RCC 7860 (cell line): ENCODE measurements at regions not wholly inside any gene's neighbourhood (a gene's known extent, or its start where the extent isn't known, plus 50 kb on each side); places are given as distances from the start of the nearest gene placed in this dataset.
"Not testable (repeated sequence)": the region's sequence is repeated elsewhere in the genome, so short reads cannot be mapped to it uniquely, and the experiment has no call there.

Experiments used
- DNase-seq: peaks from one replicate; pipeline ENCODE4 v3.0.0-alpha.2; 2015; ENCODE audit warnings: low spot score
- FAIRE-seq: peaks from 2 replicates; lab custom pipeline; 2012; peaks lifted over from hg19 to GRCh38; lab: Jason Lieb, UNC

- DNase-seq, FAIRE-seq: not testable (repeated sequence)
These were observed 1760.6 kb upstream of the CDH9 start for GRCh38 chr5:28799035-28799434.

GRCh38 chr5:28788954-28789353 lies 1750.6 kb upstream of the CDH9 start:
- no peak for FAIRE-seq
- DNase-seq = no peak

GRCh38 chr5:28780083-28780692 lies 1741.8 kb upstream of the CDH9 start:
- no peak for DNase-seq
- no peak for FAIRE-seq

GRCh38 chr5:28779161-28779754 lies 1740.9 kb upstream of the CDH9 start:
- peak; percentile 11 for FAIRE-seq
- no peak for DNase-seq

GRCh38 chr5:28770307-28770706 lies 1731.9 kb upstream of the CDH9 start:
- DNase-seq = no peak
- no peak for FAIRE-seq

- FAIRE-seq = peak; percentile 93
- DNase-seq = peak; percentile 56
These were observed 1728.3 kb upstream of the CDH9 start for GRCh38 chr5:28766565-28767158.

- DNase-seq = no peak
- FAIRE-seq = no peak
These were observed 1713.0 kb upstream of the CDH9 start for GRCh38 chr5:28751396-28751795.

- FAIRE-seq (no peak), DNase-seq (no peak)
These were observed 1711.9 kb upstream of the CDH9 start for GRCh38 chr5:28750251-28750650.

GRCh38 chr5:28748446-28748845 lies 1710.1 kb upstream of the CDH9 start:
- DNase-seq (no peak), FAIRE-seq (no peak)

GRCh38 chr5:28743716-28744110 lies 1705.3 kb upstream of the CDH9 start:
- peak; percentile 17 for FAIRE-seq
- no peak for DNase-seq

- no peak for DNase-seq
- FAIRE-seq = no peak
These were observed 1704.8 kb upstream of the CDH9 start for GRCh38 chr5:28743025-28743715.

GRCh38 chr5:28737682-28738081 lies 1699.3 kb upstream of the CDH9 start:
- FAIRE-seq = no peak

GRCh38 chr5:28737222-28737621 lies 1698.8 kb upstream of the CDH9 start:
- DNase-seq = no peak
- FAIRE-seq = no peak

More at GRCh38 chr5:28737682-28738081, 1699.3 kb upstream of the CDH9 start:
- DNase-seq = no peak

GRCh38 chr5:28734396-28734795 lies 1696.0 kb upstream of the CDH9 start:
- DNase-seq = peak; percentile 55
- FAIRE-seq = no peak

GRCh38 chr5:28729067-28729466 lies 1690.7 kb upstream of the CDH9 start:
- FAIRE-seq (peak; percentile 23), DNase-seq (no peak)

GRCh38 chr5:28726815-28727214 lies 1688.4 kb upstream of the CDH9 start:
- FAIRE-seq (no peak), DNase-seq (no peak)

- no peak for DNase-seq
- no peak for FAIRE-seq
These were observed 1686.6 kb upstream of the CDH9 start for GRCh38 chr5:28725001-28725400.

- DNase-seq (no peak), FAIRE-seq (peak; percentile 35)
These were observed 1676.7 kb upstream of the CDH9 start for GRCh38 chr5:28714907-28715698.

- DNase-seq = no peak
- FAIRE-seq = no peak
These were observed 1672.0 kb upstream of the CDH9 start for GRCh38 chr5:28710360-28710759.

GRCh38 chr5:28708472-28708871 lies 1670.1 kb upstream of the CDH9 start:
- DNase-seq (no peak), FAIRE-seq (no peak)

GRCh38 chr5:28707706-28708105 lies 1669.3 kb upstream of the CDH9 start:
- FAIRE-seq = no peak
- DNase-seq = no peak
